Smooth muscle cell (in vitro differentiated cells): ENCODE measurements at regions not wholly inside any gene's neighbourhood (a gene's known extent, or its start where the extent isn't known, plus 50 kb on each side); places are given as distances from the start of the nearest gene placed in this dataset.
A peak's percentile ranks its signal among the peaks of the same experiment; 100 is the strongest.

Experiments
- DNase-seq: peaks from one replicate; lab custom pipeline; 2025; ENCODE audit not compliant: unreplicated experiment; lab: John Stamatoyannopoulos, UW
- H2AFZ ChIP-seq: fragments of 200-600 bp; sonication (generic); 2 replicates; pipeline ENCODE4 v1.6.0; 2016; ENCODE audit warnings: antibody characterized with exemption, low read depth, mild to moderate bottlenecking
- H3F3A ChIP-seq: fragments of 200-600 bp; sonication (generic); 2 replicates; pipeline ENCODE4 v1.6.0; 2017; ENCODE audit warnings: antibody characterized with exemption, low read depth
- H3K27ac ChIP-seq: fragments of 200-600 bp; sonication (generic); 2 replicates; pipeline ENCODE4 v1.5.1; 2016; ENCODE audit warnings: low read depth, mild to moderate bottlenecking
- H3K27me3 ChIP-seq: fragments of 200-600 bp; sonication (generic); 2 replicates; pipeline ENCODE4 v1.6.1; 2016; ENCODE audit warnings: low read depth, mild to moderate bottlenecking
- H3K36me3 ChIP-seq: fragments of 200-600 bp; sonication (generic); 2 replicates; pipeline ENCODE4 v1.5.1; 2016; ENCODE audit warnings: low read depth
- H3K4me1 ChIP-seq: fragments of 200-600 bp; sonication (generic); 2 replicates; pipeline ENCODE4 v1.5.1; 2016; ENCODE audit warnings: low read depth
- H3K4me2 ChIP-seq: fragments of 200-600 bp; sonication (generic); 2 replicates; pipeline ENCODE4 v1.6.0; 2016; ENCODE audit warnings: mild to moderate bottlenecking
- H3K4me3 ChIP-seq: fragments of 200-600 bp; sonication (generic); 2 replicates; pipeline ENCODE4 v1.5.1; 2016; ENCODE audit warnings: mild to moderate bottlenecking
- H3K79me2 ChIP-seq: fragments of 200-600 bp; sonication (generic); 2 replicates; pipeline ENCODE4 v1.6.0; 2016; ENCODE audit warnings: low read depth, mild to moderate bottlenecking
- H3K9ac ChIP-seq: fragments of 200-600 bp; sonication (generic); 2 replicates; pipeline ENCODE4 v1.6.0; 2016; ENCODE audit warnings: low read depth
- H3K9me3 ChIP-seq: fragments of 200-600 bp; sonication (generic); replicated peaks from 2 replicates; pipeline ENCODE4 v1.5.1; 2016; ENCODE audit warnings: low read depth
- H4K20me1 ChIP-seq: fragments of 200-600 bp; sonication (generic); 2 replicates; pipeline ENCODE4 v1.6.0; 2016; ENCODE audit warnings: low read depth
- CTCF ChIP-seq: fragments of 200-600 bp; sonication (generic); IDR thresholded peaks from 2 replicates; pipeline ENCODE4 v1.5.1; 2017; ENCODE audit warnings: borderline replicate concordance, mild to moderate bottlenecking, antibody characterized with exemption; ENCODE audit not compliant: insufficient read depth, poor library complexity, severe bottlenecking
- WGBS: methylation state at CpG from one replicate; pipeline ENCODE4 v1.1.7; 2016; ENCODE audit warnings: low lambda C conversion rate; 5-methylcytosine and 5-hydroxymethylcytosine counted together

DNA sequence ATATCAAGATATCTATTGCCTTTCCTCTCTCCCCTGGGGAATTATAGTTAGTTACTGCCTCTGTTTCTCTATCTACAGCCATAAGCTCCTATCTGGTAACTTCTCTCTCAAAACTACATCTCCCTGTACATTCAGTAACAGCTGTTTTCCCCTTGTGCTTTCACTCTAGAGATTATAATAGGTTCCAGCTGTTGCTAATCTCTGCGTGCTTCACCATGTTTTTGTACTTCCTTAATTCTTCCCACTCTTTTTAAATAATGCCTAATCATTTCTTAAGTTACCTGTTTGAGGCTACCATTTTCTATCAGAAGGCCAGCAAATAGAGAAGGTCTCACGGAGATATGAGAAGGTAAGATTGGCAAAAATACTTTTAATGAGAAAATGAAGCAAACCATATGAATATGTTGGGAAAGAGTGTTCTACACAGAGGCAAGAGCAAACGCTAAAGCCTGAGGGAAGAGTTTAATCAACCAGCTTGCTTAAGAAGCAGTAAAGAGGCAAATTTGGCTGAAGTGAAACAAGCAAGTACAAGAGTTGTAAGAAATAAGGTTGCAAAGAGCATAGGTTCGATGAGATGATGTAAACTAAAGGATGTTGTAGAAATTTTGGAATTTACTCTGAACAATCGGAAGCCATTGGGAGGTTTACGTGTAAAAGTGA, 101.9 kb upstream of the HGF start:
- TF ChIP-seq CTCF, result no peak
- peak overlapping the region; percentile 14 for H2AFZ ChIP-seq
- WGBS, result 81% methylated on average over 6 of the region's 6 CpGs

DNA sequence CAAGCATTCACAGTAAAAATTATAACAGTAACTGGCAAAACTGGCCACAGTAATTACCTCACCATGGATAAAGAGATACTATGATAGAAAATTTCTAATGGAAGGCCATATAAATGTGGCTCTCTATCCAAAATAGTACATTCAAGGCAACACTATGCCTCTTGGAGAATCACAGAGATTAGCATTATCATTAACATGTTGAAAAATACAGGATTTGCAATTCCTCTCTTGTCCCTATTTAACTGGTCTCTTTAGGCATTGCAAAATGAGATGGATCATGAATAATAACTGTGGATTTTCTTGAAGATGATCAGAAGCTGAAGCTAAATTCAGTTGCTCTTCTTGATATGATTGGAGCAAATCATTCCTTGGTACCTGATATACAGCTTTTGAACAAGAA, 100.8 kb upstream of the HGF start:
- H3K4me2 ChIP-seq, result no peak overlapping the region
- H3F3A ChIP-seq, result no peaks in the 10 kb centered on the region

More for the DNA sequence above, 101.9 kb upstream of the HGF start:
- no peaks in the 10 kb centered on the region for H3K4me1 ChIP-seq
- no peaks in the 10 kb centered on the region for H3K36me3 ChIP-seq
- H3K4me2 ChIP-seq, result no peak overlapping the region
- H3F3A ChIP-seq, result no peaks in the 10 kb centered on the region
- no peaks in the 10 kb centered on the region for H3K9me3 ChIP-seq
- H3K27me3 ChIP-seq, result no peaks in the 10 kb centered on the region
- no peak for DNase-seq
- H3K27ac ChIP-seq, result no peak overlapping the region
- H3K4me3 ChIP-seq, result no peak overlapping the region
- no peak overlapping the region for H3K9ac ChIP-seq
- no peaks in the 10 kb centered on the region for H3K79me2 ChIP-seq
- no peaks in the 10 kb centered on the region for H4K20me1 ChIP-seq

GRCh38 chr7:81869670-81870069, 99.8 kb upstream of the HGF start:
- Histone ChIP-seq H3F3A (no peaks in the 10 kb centered on the region), H3K27me3 (no peaks in the 10 kb centered on the region), H3K79me2 (no peaks in the 10 kb centered on the region), H3K9ac (no peak overlapping the region), H4K20me1 (no peaks in the 10 kb centered on the region), H2AFZ (no peak overlapping the region), H3K4me3 (no peak overlapping the region), H3K4me1 (no peaks in the 10 kb centered on the region), H3K9me3 (no peaks in the 10 kb centered on the region), H3K27ac (no peak overlapping the region), H3K4me2 (no peak overlapping the region), H3K36me3 (no peaks in the 10 kb centered on the region)
- no peak for DNase-seq
- no peak for TF ChIP-seq CTCF
- 61% methylated on average over 2 of the region's 2 CpGs for WGBS

More for the DNA sequence above, 100.8 kb upstream of the HGF start:
- no peak overlapping the region for H2AFZ ChIP-seq
- no peaks in the 10 kb centered on the region for H3K36me3 ChIP-seq
- H3K27ac ChIP-seq, result no peak overlapping the region
- no peaks in the 10 kb centered on the region for H3K79me2 ChIP-seq
- no peaks in the 10 kb centered on the region for H4K20me1 ChIP-seq
- H3K9me3 ChIP-seq, result no peaks in the 10 kb centered on the region
- no peak for TF ChIP-seq CTCF
- H3K4me3 ChIP-seq, result no peak overlapping the region
- H3K27me3 ChIP-seq, result no peaks in the 10 kb centered on the region
- no peak for DNase-seq
- H3K4me1 ChIP-seq, result no peaks in the 10 kb centered on the region
- no peak overlapping the region for H3K9ac ChIP-seq

GRCh38 chr7:81865754-81866153, 95.9 kb upstream of the HGF start:
- Histone ChIP-seq H3K27me3 (no peaks in the 10 kb centered on the region), H4K20me1 (no peaks in the 10 kb centered on the region), H3K4me1 (no peaks in the 10 kb centered on the region), H3K4me3 (no peak overlapping the region), H3K9me3 (no peaks in the 10 kb centered on the region), H3K9ac (no peak overlapping the region), H3K4me2 (no peak overlapping the region), H3K27ac (no peak overlapping the region), H3K36me3 (no peaks in the 10 kb centered on the region), H3F3A (no peaks in the 10 kb centered on the region), H3K79me2 (no peaks in the 10 kb centered on the region), H2AFZ (no peak overlapping the region)
- no peak for TF ChIP-seq CTCF
- no peak for DNase-seq
- WGBS, result 89% methylated on average over 1 of the region's 1 CpG
